ENCODE measurements at regions not wholly inside any gene's neighbourhood (a gene's known extent, or its start where the extent isn't known, plus 50 kb on each side); places are given as distances from the start of the nearest gene placed in this dataset.

GRCh38 chr14:22189881-22190280 lies 399.1 kb downstream of the DAD1 start:
- Mint-ChIP-seq H3K4me1 (no peaks in the 10 kb centered on the region), H3K27me3 (peaks cover 37% of the 10 kb centered on the region), H3K9me3 (ENCODE audit: insufficient read depth) (no peaks in the 10 kb centered on the region), H3K27ac (no peak overlapping the region), H3K4me3 (no peak overlapping the region)
- H2AFZ ChIP-seq (ENCODE audit: insufficient read depth, low read depth, low read length, poor library complexity, severe bottlenecking): no peak overlapping the region
- H3K27ac ChIP-seq (ENCODE audit: low read length in 2 of 2): no peak overlapping the region
- H3K4me2 ChIP-seq (replicated peaks; ENCODE audit: low read depth, low read length, poor library complexity, severe bottlenecking): no peak overlapping the region
- ATAC-seq (ENCODE audit: low read depth) (no peak), DNase-seq (no peak)
- no CpG with 5 or more reads among the region's 3 CpGs for WGBS (ENCODE audit: insufficient coverage)
- ChIA-PET CTCF (no interaction called here), POLR2A (no interaction called here)
- no peaks in the 10 kb centered on the region for H4K20me1 ChIP-seq (ENCODE audit: control insufficient read depth, insufficient read depth, low read length, poor library complexity, severe bottlenecking)
- intact Hi-C loops (cut with micrococcal nuclease): no loop called here
- H3K4me1 ChIP-seq (ENCODE audit: control insufficient read depth in 2 of 2, insufficient read depth in 2 of 2, low read length in 2 of 2): no peaks in the 10 kb centered on the region
- TF ChIP-seq EZH2 (IDR thresholded peaks at IDR 0.05; ENCODE audit: borderline replicate concordance, insufficient read depth, low read depth, low read length, poor library complexity, severe bottlenecking) (no peak), CTCF (IDR thresholded peaks at IDR 0.05) (no peak)
- no peaks in the 10 kb centered on the region for H3K9me3 ChIP-seq (ENCODE audit: control extremely low read depth in 1 of 3, control insufficient read depth in 2 of 3, insufficient read depth in 1 of 3, low read length in 2 of 3)
- H3K79me2 ChIP-seq (ENCODE audit: control insufficient read depth, insufficient read depth, low read length): no peaks in the 10 kb centered on the region
- no peak overlapping the region for H3K4me3 ChIP-seq (ENCODE audit: control extremely low read depth in 1 of 5, extremely low read depth in 1 of 5, insufficient read depth in 1 of 5, low read depth in 2 of 5, low read length in 4 of 5)
- H3K27me3 ChIP-seq (replicated peaks in 1 of 4; ENCODE audit: control extremely low read depth in 1 of 4, control insufficient read depth in 3 of 4, insufficient read depth in 4 of 4, low read length in 3 of 4): peaks cover 0 to 6% (median 0%) of the 10 kb centered on the region in 4 experiments
- no peaks in the 10 kb centered on the region for H3K36me3 ChIP-seq (replicated peaks in 1 of 2; ENCODE audit: control extremely low read depth in 1 of 2, control insufficient read depth in 1 of 2, extremely low read depth in 1 of 2, insufficient read depth in 2 of 2, low read length in 1 of 2)
- no peak overlapping the region for H3K9ac ChIP-seq (ENCODE audit: low read length)

- Histone ChIP-seq H3K9me3 (ENCODE audit: control extremely low read depth in 1 of 3, control insufficient read depth in 2 of 3, insufficient read depth in 1 of 3, low read length in 2 of 3) (no peaks in the 10 kb centered on the region), H3K27ac (ENCODE audit: low read length in 2 of 2) (no peak overlapping the region), H3K9ac (ENCODE audit: low read length) (no peak overlapping the region), H3K4me3 (ENCODE audit: control extremely low read depth in 1 of 5, extremely low read depth in 1 of 5, insufficient read depth in 1 of 5, low read depth in 2 of 5, low read length in 4 of 5) (no peak overlapping the region), H3K4me2 (replicated peaks; ENCODE audit: low read depth, low read length, poor library complexity, severe bottlenecking) (no peak overlapping the region), H3K79me2 (ENCODE audit: control insufficient read depth, insufficient read depth, low read length) (no peaks in the 10 kb centered on the region), H3K4me1 (ENCODE audit: control insufficient read depth in 2 of 2, insufficient read depth in 2 of 2, low read length in 2 of 2) (no peaks in the 10 kb centered on the region), H3K27me3 (replicated peaks in 1 of 4; ENCODE audit: control extremely low read depth in 1 of 4, control insufficient read depth in 3 of 4, insufficient read depth in 4 of 4, low read length in 3 of 4) (peaks cover 0 to 6% (median 0%) of the 10 kb centered on the region in 4 experiments), H3K36me3 (replicated peaks in 1 of 2; ENCODE audit: control extremely low read depth in 1 of 2, control insufficient read depth in 1 of 2, extremely low read depth in 1 of 2, insufficient read depth in 2 of 2, low read length in 1 of 2) (no peaks in the 10 kb centered on the region), H2AFZ (ENCODE audit: insufficient read depth, low read depth, low read length, poor library complexity, severe bottlenecking) (no peak overlapping the region), H4K20me1 (ENCODE audit: control insufficient read depth, insufficient read depth, low read length, poor library complexity, severe bottlenecking) (no peaks in the 10 kb centered on the region)
- H3K27me3 Mint-ChIP-seq: peaks cover 44% of the 10 kb centered on the region
- TF ChIP-seq EZH2 (IDR thresholded peaks at IDR 0.05; ENCODE audit: borderline replicate concordance, insufficient read depth, low read depth, low read length, poor library complexity, severe bottlenecking) (no peak), CTCF (IDR thresholded peaks at IDR 0.05) (no peak)
- intact Hi-C loops (cut with micrococcal nuclease): no loop called here
- no peak for ATAC-seq (ENCODE audit: low read depth)
- 100% methylated on average over 1 of the region's 4 CpGs for WGBS (ENCODE audit: insufficient coverage)
- H3K4me1 Mint-ChIP-seq: no peaks in the 10 kb centered on the region
- H3K27ac Mint-ChIP-seq: no peak overlapping the region
- no peaks in the 10 kb centered on the region for H3K9me3 Mint-ChIP-seq (ENCODE audit: insufficient read depth)
- ChIA-PET POLR2A (no interaction called here), CTCF (no interaction called here)
- no peak overlapping the region for H3K4me3 Mint-ChIP-seq
- no peak for DNase-seq
Measured at GRCh38 chr14:22188318-22188717, 400.7 kb downstream of the DAD1 start.
